HG03135 (cell line): ENCODE measurements at regions not wholly inside any gene's neighbourhood (a gene's known extent, or its start where the extent isn't known, plus 50 kb on each side); places are given as distances from the start of the nearest gene placed in this dataset.

Source experiments
- ATAC-seq: cut with Tn5 transposase; IDR thresholded peaks from one replicate; pipeline ENCODE4 v1.9.1; 2021; ENCODE audit warnings: mild to moderate bottlenecking, moderate library complexity; ENCODE audit not compliant: unreplicated experiment

- no peak for ATAC-seq
These were observed 156.8 kb downstream of the NXNL2 start for GRCh38 chr9:88691811-88692210.

- ATAC-seq = no peak
These were observed 157.8 kb downstream of the NXNL2 start for GRCh38 chr9:88692827-88693226.

GRCh38 chr9:88694625-88695024 is 159.6 kb downstream of the NXNL2 start:
- no peak for ATAC-seq

GRCh38 chr9:88696501-88696900 is 161.5 kb downstream of the NXNL2 start:
- no peak for ATAC-seq

- ATAC-seq = no peak
These were observed 162.9 kb downstream of the NXNL2 start for GRCh38 chr9:88697764-88698432.

- no peak for ATAC-seq
These were observed 168.0 kb downstream of the NXNL2 start for GRCh38 chr9:88702985-88703384.

- ATAC-seq = no peak
These were observed 171.5 kb downstream of the NXNL2 start for GRCh38 chr9:88706193-88707113.

- ATAC-seq = no peak
These were observed 175.5 kb downstream of the NXNL2 start for GRCh38 chr9:88710449-88710848.

GRCh38 chr9:88711719-88712118 is 176.7 kb downstream of the NXNL2 start:
- ATAC-seq = no peak

- ATAC-seq = no peak
These were observed 177.5 kb downstream of the NXNL2 start for GRCh38 chr9:88712484-88712883.

GRCh38 chr9:88713010-88713409 is 178.0 kb downstream of the NXNL2 start:
- no peak for ATAC-seq

- ATAC-seq = no peak
These were observed 181.8 kb downstream of the NXNL2 start for GRCh38 chr9:88716596-88717290.

- no peak for ATAC-seq
These were observed 186.0 kb downstream of the NXNL2 start for GRCh38 chr9:88721025-88721424.

GRCh38 chr9:88721495-88722279 is 186.7 kb downstream of the NXNL2 start:
- no peak for ATAC-seq

GRCh38 chr9:88722753-88723152 is 187.8 kb downstream of the NXNL2 start:
- no peak for ATAC-seq

GRCh38 chr9:88723751-88724150 is 188.8 kb downstream of the NXNL2 start:
- no peak for ATAC-seq

- no peak for ATAC-seq
These were observed 189.4 kb downstream of the NXNL2 start for GRCh38 chr9:88724331-88724730.

- no peak for ATAC-seq
These were observed 190.5 kb downstream of the NXNL2 start for GRCh38 chr9:88725300-88726019.

GRCh38 chr9:88726803-88727202 is 191.8 kb downstream of the NXNL2 start:
- ATAC-seq = no peak

- ATAC-seq = no peak
These were observed 195.8 kb downstream of the NXNL2 start for GRCh38 chr9:88730780-88731179.
